Epithelial cell of prostate (primary cell): ENCODE measurements at regions not wholly inside any gene's neighbourhood (a gene's known extent, or its start where the extent isn't known, plus 50 kb on each side); places are given as distances from the start of the nearest gene placed in this dataset.
"Not testable (repeated sequence)": the region's sequence is repeated elsewhere in the genome, so short reads cannot be mapped to it uniquely, and the experiment has no call there.

Source experiments
- DNase-seq: peaks from one replicate; pipeline ENCODE4 v3.0.0-alpha.2; 2011; ENCODE audit warnings: low read depth, low spot score
- H3K27ac ChIP-seq: fragments of 450-650 bp; 2 replicates; pipeline ENCODE4 v1.5.1; 2017; ENCODE audit warnings: mild to moderate bottlenecking

GRCh38 chr4:155592179-155592937, 74.3 kb upstream of the GUCY1A1 start:
- H3K27ac ChIP-seq, result no peak overlapping the region
- no peak for DNase-seq

- no peak for DNase-seq
Observed at GRCh38 chr4:155591738-155592143, 74.9 kb upstream of the GUCY1A1 start.

GRCh38 chr4:155590796-155591585, 75.7 kb upstream of the GUCY1A1 start:
- H3K27ac ChIP-seq, result no peak overlapping the region

More at GRCh38 chr4:155591738-155592143, 74.9 kb upstream of the GUCY1A1 start:
- no peak overlapping the region for H3K27ac ChIP-seq

GRCh38 chr4:155588437-155588836, 78.2 kb upstream of the GUCY1A1 start:
- H3K27ac ChIP-seq, result no peak overlapping the region
- no peak for DNase-seq

More at GRCh38 chr4:155590796-155591585, 75.7 kb upstream of the GUCY1A1 start:
- no peak for DNase-seq

GRCh38 chr4:155587766-155588165, 78.9 kb upstream of the GUCY1A1 start:
- DNase-seq, result no peak
- no peak overlapping the region for H3K27ac ChIP-seq

GRCh38 chr4:155582971-155583437, 83.6 kb upstream of the GUCY1A1 start:
- DNase-seq, result no peak
- peak overlapping the region; percentile 58 for H3K27ac ChIP-seq

- no peak for DNase-seq
- H3K27ac ChIP-seq, result no peak overlapping the region
Observed at GRCh38 chr4:155582041-155582440, 84.6 kb upstream of the GUCY1A1 start.

- no peak for DNase-seq
- H3K27ac ChIP-seq, result no peak overlapping the region
Observed at GRCh38 chr4:155578726-155579370, 87.8 kb upstream of the GUCY1A1 start.

- no peak for DNase-seq
Observed at GRCh38 chr4:155578219-155578618, 88.4 kb upstream of the GUCY1A1 start.

GRCh38 chr4:155574329-155574728, 92.3 kb upstream of the GUCY1A1 start:
- not testable (repeated sequence) for DNase-seq
- peak overlapping the region; percentile 6 for H3K27ac ChIP-seq

More at GRCh38 chr4:155578219-155578618, 88.4 kb upstream of the GUCY1A1 start:
- H3K27ac ChIP-seq, result no peak overlapping the region

GRCh38 chr4:155573126-155573525, 93.5 kb upstream of the GUCY1A1 start:
- H3K27ac ChIP-seq, result peak overlapping the region; percentile 39
- no peak for DNase-seq

GRCh38 chr4:155572106-155572703, 94.4 kb upstream of the GUCY1A1 start:
- no peak for DNase-seq
- H3K27ac ChIP-seq, result peak overlapping the region; percentile 39

GRCh38 chr4:155571184-155571944, 95.3 kb upstream of the GUCY1A1 start:
- no peak for DNase-seq
- H3K27ac ChIP-seq, result peak overlapping the region; percentile 39

- DNase-seq, result no peak
Observed at GRCh38 chr4:155570661-155571060, 96.0 kb upstream of the GUCY1A1 start.

GRCh38 chr4:155569960-155570515, 96.6 kb upstream of the GUCY1A1 start:
- H3K27ac ChIP-seq, result no peak overlapping the region
- DNase-seq, result no peak

More at GRCh38 chr4:155570661-155571060, 96.0 kb upstream of the GUCY1A1 start:
- H3K27ac ChIP-seq, result no peak overlapping the region

GRCh38 chr4:155569471-155569870, 97.2 kb upstream of the GUCY1A1 start:
- no peak overlapping the region for H3K27ac ChIP-seq
- DNase-seq, result no peak

- H3K27ac ChIP-seq, result no peak overlapping the region
- DNase-seq, result no peak
Observed at GRCh38 chr4:155568641-155569220, 97.9 kb upstream of the GUCY1A1 start.

- no peak overlapping the region for H3K27ac ChIP-seq
- DNase-seq, result no peak
Observed at GRCh38 chr4:155566354-155566753, 100.3 kb upstream of the GUCY1A1 start.

GRCh38 chr4:155565776-155566175, 100.9 kb upstream of the GUCY1A1 start:
- no peak for DNase-seq
- no peak overlapping the region for H3K27ac ChIP-seq
